NOMO-1 (cell line): ENCODE measurements at regions not wholly inside any gene's neighbourhood (a gene's known extent, or its start where the extent isn't known, plus 50 kb on each side); places are given as distances from the start of the nearest gene placed in this dataset.

Experiments
- DNase-seq, 2 experiments: peaks; one replicate each; lab custom pipeline; 2025; ENCODE audit not compliant: unreplicated experiment in 2 of 2; lab: John Stamatoyannopoulos, UW

DNA sequence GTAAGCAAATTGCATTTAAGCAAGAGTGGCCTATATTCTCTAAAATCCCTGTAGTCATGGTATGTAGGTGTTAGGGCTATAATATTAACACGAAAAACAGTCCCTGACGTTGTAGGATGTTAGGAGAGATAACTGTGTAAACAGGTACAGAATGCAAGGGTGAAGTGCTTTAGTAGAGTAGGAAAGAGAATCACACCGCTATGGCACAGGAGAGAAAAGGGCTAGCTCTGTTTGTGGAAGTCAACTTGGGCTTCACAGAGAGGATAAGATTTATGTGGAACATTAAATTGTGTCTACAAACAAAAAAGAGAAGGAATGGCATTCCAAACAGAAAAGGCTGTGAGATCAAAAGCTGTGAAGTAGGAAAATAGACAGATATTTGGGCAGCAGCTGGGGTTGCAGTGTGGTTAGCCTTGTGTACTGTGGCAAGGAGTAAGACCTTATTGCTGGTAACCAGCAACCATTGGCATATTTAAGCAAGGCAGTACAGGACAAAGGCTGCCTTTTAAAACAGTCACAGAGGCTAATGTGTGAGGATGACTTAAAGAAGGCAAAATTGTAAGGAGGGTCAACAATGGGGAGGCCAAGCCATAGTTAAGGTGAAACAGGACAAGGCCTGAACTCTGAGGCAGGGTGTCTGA, 337.5 kb upstream of the ADAMTSL1 start:
- no peak for DNase-seq

DNA sequence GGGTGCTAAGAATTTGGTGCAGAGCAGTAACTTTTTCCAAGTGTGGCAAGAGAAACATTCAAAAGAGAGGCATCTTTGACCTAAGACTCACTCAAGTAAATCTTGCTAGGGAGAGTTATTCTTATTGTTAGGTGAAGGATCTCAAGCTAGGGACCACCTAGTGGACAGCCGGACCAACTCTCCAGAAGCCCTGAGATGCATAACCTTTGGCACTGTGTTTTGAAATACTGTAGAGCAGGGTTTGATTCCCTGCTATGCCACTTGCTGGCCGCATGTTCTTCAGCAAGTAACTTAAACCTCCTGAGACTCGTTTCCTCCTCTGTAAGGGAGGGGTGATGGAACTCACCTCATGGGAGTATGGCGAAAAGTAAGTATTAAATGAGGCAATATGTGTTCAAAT, 336.1 kb upstream of the ADAMTSL1 start:
- DNase-seq = no peak

DNA sequence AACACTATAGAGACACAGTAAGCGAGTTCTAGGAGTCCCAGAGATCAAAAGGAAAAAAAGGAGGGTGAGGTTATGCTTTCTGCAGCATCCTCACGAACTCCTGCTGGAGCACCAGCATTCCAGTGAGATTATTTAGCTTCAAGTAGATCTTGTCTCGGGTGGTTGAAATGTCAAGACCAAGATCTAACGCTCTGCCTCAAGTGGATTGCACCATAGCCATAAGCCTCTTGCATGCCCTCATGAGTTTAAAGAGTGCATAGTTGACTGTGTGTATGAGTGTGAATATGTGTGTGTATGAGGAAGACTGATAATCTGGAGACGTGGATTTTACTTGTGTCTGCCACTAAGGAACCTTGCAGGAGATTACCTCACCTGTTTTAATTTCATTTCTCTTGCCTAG, 335.3 kb upstream of the ADAMTSL1 start:
- DNase-seq = no peak

DNA sequence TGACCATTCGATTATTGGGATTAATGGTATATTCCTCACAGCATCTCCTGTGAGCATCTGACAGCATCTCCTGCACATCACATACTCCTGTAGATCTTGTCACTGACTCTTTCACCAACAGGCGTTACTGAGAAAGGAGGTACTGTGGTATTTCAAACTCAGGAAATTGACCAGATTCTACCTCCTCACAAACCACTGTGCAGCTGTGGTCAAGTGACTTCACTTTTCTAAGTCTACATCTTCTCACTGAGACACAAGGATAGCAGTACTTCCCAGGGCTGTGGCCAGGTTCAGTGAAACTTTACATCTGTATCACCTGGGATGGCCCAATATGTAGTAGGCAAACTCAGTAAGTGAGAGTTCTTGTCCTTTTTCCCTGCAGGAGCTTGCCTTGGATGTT, 332.3 kb upstream of the ADAMTSL1 start:
- DNase-seq = no peak

DNA sequence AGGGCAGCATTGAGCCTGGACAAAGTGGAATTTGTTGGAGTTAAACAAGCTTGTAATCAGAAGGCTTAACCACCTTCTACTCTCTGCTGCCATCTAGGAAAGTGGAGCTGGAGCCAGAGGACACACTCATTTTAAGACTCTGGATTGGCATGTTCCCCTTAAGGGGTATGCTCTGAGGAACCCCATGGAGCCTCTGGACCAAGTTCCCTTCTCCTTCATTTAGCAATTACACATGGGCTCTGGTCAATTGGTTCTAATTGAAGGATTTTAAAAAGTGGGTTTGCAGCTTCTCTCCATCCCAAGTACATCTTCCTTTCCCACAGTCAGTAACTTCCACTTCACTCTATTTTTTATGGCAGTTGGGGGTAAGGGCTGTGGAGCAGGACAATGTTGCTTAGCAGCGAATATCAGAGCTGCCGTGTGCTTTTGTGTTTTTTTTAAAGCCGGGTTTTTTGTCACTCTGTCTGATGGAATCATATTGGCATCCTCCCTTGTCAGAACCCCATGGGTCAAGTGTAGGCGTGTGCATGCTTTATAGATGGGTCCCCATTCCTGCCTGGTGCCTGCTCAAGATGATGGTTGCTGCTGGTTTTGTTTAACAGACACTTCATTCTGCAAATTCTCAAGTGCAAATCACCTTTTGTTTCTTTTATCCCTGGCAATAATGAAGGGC, 330.7 kb upstream of the ADAMTSL1 start:
- DNase-seq = no peak

DNA sequence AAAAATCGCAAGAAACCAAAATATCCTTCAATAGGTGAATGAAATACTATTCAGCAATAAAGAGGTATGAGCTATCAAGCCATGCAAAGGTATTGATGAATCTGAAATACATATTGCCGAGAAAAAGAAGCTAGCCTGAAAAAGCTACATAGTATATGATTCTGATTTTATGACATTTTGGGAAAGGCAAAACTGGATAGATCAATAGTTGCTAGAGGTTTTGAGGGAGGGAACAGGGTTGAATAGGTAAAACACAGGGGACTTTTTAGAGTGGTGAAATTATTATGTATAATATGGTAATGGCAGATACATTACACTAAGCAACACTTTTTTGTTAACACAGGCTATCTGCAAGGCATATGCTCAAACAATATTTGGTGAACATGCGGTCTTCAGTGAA, 327.6 kb upstream of the ADAMTSL1 start:
- DNase-seq = no peak

DNA sequence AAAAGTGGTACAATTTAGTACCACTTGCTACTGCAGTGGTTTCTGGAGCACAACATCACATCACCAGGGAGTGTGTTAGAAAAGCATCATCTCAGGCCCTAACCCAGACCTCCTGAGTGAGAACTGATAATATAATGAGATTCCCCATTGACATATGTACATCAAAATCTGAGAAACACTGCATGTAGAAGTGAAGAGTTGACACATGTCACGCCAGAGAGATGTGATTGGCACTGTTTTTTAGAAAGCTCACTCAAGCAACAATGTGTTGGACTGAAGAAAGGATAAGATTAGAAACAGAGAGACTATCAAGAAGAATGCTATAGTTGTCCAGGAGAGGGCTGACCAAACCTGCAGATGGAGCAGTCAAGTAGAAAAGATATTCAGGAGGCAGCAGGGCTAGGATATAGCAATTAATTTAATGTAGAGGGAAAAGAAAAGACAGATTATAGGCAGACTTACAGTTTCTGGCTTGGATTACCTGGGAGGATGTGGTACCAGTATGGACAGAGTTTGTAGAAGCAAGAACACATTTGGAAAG, 324.4 kb upstream of the ADAMTSL1 start:
- DNase-seq = no peak

DNA sequence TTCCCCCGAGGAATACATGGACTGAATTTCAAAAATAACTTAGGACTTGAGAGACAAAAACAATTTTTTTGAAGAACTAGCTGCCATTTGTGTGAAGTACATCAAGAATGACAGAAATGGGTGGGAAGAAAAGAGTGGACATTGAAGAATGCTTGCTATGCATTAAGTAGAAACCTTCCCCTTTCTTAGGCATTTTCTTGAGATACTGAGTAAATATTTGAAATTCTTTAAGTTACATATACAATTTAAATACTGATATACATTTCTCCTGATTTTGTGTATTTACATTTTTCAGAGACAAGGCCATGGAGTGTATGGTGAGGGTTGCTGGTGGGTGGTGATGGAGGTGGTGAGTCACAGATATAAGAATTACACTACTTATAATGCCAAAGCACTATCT, 319.3 kb upstream of the ADAMTSL1 start:
- DNase-seq = no peak

DNA sequence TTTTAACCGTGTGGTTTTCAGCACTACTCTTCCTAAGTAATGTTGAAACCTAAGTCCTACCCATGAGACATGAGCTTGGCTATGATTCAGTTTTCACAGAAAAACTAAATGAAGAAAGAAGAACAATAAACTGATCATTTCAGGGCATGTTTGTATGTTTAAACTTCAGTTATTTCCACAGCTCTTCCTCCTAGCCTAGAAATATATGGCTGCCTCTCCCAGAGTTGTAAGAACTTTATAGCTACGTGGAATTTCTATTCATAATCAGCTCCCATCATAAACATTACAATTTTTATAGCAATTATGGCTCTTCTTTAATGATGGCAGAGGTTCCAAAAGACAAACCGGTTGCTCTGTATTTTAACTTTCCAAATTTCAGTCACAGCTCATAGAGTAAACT, 314.7 kb upstream of the ADAMTSL1 start:
- DNase-seq = no peak

DNA sequence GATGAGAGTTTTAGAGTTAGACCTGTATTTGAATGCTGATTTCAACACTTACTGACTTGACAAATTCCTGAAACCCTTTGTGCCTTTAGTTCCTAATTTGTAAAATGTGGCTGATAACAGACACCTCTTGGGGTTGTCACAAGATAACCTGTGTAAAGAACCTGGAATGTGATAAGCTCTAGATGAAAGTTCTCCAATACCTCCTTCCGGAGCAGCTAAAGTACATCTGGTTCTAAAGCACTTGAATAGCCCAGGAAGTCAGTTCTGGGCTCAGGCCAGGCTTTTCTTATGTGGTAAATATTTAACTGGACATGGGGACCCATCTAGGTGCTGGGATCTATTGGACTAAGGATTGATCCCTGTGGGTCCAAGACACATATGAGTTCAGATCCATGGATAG, 310.8 kb upstream of the ADAMTSL1 start:
- DNase-seq = no peak

DNA sequence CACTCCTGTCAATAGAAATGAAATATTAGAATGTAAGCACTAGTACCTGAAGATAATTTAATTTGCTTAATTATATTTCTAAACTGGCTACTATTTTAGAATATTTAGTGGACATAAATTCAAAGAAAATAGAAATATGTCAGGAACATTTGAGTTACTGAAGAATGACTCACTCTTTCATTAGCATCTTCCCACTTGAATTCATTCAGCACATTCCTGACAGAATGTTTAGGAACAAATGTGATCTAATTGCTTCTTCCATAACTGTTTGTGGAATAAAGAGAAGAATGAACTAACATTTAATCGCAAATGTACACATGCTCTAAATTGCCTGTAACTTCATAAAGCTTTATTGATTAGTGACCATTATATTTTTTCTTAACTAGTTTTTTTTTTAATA, 306.2 kb upstream of the ADAMTSL1 start:
- no peak for DNase-seq

DNA sequence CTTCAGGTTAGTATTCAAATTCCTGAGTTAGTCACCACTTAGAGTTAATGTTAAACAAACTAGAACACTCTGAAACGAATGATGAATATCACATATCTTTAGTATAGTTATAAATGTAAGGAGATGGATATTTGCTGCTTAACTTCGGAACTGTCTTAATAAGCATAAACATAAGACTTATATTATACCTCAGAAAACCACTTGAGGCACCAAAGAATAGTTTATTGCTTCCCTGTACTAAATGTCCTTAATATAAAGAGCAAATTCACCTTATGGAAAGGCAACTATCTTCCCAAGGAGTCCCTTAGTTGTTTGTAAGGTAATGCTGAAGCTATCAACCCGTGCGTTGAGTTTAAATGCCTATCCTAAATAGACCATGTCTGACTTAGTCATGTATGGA, 300.0 kb upstream of the ADAMTSL1 start:
- DNase-seq = no peak

DNA sequence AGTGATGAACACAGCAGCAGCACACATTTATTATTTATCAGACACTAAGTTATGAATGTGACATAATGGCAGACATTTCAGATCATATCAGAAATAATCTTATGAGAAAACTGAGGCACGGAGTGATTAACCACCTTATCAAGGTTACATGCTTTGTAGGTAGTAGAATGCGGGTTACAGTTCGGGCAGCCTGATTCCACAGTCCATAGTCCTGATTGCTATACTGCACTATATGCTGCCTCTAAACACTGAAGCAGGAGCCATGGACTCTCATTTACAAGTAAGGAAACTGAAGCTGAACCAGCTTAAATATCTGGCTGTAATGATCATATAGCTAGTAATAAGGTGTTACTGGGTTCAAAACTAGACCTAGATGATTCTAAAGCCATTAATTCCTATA, 291.3 kb upstream of the ADAMTSL1 start:
- DNase-seq = no peak

DNA sequence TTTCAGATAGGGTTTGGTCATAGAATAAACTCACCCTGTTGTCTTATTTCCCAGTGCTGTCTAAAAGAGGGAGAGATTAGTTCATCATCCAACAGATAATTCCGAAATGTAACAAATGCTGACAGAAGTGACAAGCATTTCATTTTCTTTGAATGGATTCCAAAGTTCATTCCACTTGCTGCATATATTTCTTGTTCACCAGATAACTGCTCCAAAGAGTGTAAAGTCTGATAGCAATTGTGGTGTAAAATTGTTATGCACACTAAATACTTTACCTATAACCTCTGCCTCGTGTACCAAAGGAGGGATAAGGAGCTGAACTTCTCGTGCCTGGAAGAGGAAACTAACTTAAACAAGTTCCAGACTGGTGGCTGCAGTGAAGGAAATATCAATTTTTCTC, 290.0 kb upstream of the ADAMTSL1 start:
- no peak for DNase-seq

DNA sequence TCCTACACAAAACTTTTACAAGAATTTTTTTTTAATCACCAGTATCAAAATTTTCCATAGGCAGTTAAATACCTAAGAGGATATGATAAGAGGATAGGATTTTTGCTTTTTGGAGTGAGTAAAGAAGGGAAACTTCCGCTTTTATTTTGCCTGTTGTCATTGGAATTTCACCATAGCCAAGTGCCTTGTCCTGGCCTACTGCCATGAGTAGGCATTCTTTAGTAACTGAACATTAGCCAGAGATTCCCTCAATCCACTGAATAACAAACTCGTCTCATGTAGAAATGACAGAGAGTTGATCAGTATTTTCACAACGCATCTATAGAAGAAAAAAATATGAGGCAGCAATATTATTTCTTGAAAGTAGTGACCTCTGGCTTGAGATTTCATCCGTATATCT, 289.6 kb upstream of the ADAMTSL1 start:
- DNase-seq = no peak

DNA sequence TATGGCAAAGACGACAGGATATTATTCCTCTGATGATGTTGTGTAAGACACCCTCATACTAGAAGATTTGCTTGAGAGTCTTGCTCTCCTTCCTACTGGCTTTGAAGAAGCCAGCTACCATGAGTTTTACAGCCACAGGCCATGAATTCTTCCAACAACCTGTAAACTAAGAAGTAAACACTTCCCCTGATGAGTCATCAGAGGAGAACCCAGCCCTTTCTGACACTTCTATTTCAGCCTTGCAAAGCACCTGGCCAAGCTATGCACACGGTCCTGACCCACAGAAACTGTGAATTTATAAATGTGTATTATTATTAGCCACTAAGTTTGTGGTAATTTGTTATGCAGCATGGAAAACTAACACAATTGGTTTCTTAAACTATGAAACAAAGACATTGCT, 288.8 kb upstream of the ADAMTSL1 start:
- DNase-seq = no peak

DNA sequence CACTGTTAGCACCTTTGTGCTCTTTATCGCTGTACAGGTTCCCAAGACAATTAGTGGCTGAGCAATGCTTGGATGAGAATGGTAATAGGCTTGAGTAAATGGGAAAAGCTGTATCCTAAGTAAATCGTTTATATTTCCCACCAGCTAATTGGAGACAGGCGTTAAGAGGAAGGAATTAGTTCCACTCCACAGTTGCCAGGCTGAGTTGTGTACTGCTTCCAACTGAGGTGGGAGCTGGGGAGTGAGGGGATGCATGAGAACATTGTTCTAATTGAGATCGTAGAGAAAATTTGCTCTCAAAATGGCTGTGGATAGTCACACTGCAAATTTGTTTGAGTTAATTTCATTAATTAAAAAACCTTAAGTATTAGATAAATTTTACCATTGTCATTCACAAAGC, 285.0 kb upstream of the ADAMTSL1 start:
- DNase-seq = no peak

DNA sequence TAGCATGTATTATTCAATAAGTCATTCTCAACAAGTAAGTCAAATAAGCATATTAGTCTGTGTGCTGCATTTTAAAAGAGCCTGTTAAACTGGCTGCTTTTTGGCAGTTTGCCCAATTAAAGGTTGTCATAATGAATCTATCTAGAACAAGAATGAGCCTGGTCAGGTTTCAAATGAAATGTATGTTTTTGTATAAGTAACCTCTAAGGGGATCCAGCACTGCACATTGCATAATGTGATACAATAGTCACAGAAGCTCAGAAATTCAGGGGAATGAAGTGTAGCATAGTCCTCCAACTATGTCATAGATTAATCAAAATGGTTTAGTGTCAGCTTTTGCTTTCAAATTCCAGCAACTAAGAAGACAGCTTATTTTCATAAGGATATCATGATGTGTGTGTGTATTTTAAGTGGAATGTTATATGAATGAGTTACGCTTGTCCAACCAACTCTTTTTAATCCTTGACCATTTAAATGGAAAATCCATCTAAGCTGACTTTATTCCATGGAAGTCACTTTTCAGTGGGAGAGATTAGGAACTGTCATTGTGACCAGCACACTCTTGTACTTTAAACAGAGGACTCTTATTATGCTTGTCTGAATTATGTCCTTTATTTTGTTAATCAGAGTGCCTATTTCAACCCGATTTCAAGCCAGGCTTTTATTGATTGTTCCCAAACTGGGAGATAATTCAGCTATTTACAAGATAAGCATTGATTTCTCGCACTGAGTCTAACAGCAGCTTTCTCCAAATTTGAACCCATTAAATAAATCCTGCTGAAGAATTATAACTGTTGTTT, 283.9 kb upstream of the ADAMTSL1 start:
- DNase-seq = no peak

DNA sequence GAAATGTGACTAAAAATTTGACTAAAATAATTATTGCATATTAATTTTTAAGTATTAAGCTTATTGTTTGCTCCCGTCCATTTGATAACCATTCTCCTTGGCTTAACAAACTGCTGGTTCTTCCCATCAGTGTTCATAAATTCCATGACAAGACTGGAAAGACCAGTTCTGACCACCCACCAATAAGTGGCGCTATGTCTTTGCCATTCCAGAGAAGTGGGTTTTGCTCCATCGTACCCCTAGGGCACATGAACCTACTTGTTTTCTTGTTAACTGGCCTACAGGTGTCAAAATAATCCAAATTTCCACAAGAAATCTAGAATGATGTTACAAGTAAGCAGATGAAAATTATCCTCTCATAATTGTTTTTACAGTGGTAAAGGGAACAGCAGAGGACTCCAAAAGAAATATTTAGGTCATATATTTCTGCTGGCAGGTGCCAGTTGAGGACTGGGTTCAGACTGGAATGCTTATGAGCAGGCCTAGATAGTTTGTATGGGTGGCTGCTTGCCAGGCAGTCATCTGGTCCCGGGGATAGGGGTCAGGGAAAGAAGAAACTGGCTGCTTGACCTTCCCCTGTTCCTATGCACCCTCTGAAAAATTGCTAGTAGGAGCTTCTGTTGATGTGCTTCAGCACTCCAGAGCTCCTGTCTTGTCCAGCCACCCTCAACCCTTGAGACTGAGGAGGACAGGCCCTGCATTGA, 283.1 kb upstream of the ADAMTSL1 start:
- DNase-seq = no peak

DNA sequence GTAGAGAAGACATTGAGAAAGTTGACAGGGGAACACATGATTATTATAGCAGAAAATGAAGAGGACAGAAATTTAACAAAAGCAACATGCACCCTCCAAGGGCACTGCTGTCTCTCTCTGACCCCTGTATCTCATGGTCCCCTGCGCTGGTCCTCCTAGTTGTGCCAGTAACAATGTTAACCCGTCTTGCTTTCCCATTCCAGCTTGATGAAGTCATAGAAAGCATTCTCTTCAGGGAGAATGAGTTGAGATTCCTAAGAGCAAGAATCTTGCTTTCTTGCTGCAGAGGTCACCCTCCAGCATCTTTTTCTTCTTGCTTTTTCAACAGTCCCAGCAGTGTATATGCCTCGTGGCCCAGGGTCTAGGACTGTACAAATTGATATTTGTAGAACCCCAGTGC, 279.6 kb upstream of the ADAMTSL1 start:
- DNase-seq = no peak

DNA sequence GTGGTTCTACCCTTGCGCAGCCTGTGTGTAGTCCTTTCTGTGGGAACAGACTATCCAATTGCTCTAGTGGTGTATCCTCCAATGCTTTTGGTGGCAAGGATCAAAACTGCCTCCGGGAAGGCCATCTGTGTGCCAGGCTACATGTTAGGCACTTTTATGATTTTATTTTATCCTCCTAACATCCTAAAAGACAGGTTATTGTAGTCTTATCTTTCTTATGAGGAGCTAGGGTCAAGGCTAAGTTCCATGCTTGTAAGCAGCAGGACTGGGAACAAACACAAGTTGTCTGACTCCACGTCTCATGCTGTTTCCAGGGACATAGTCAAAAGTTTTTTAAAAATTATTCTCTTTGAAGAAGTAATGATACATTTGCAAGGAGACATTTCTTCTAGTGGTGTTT, 278.7 kb upstream of the ADAMTSL1 start:
- no peak for DNase-seq
